ENCODE measurements at regions not wholly inside any gene's neighbourhood (a gene's known extent, or its start where the extent isn't known, plus 50 kb on each side); places are given as distances from the start of the nearest gene placed in this dataset.

GRCh38 chr3:80014576-80014975, 246.8 kb upstream of the ROBO1 start:
- DNase-seq, result no peak
- no peaks in the 10 kb centered on the region for H3K9me3 Mint-ChIP-seq
- no peaks in the 10 kb centered on the region for H3K4me1 Mint-ChIP-seq
- H3K27ac Mint-ChIP-seq, result no peak overlapping the region
- no peaks in the 10 kb centered on the region for H3K27me3 Mint-ChIP-seq
- no peaks in the 10 kb centered on the region for H3K36me3 Mint-ChIP-seq (ENCODE audit: low read depth)
- ChIA-PET CTCF (no interaction called here), POLR2A (no interaction called here)
- no peak overlapping the region for H3K4me3 Mint-ChIP-seq

- CTCF ChIA-PET, result no interaction called here
- DNase-seq, result no peak
- Mint-ChIP-seq H3K4me3 (no peak overlapping the region), H3K9me3 (no peaks in the 10 kb centered on the region), H3K36me3 (ENCODE audit: low read depth) (no peaks in the 10 kb centered on the region), H3K4me1 (no peaks in the 10 kb centered on the region), H3K27me3 (no peaks in the 10 kb centered on the region), H3K27ac (no peak overlapping the region)
- POLR2A ChIA-PET, result no interaction called here
Observed at GRCh38 chr3:80010021-80010571, 242.3 kb upstream of the ROBO1 start.

GRCh38 chr3:80007522-80007921, 239.7 kb upstream of the ROBO1 start:
- POLR2A ChIA-PET, result no interaction called here
- no peaks in the 10 kb centered on the region for H3K27me3 Mint-ChIP-seq
- CTCF ChIA-PET, result no interaction called here
- H3K9me3 Mint-ChIP-seq, result no peaks in the 10 kb centered on the region
- H3K36me3 Mint-ChIP-seq (ENCODE audit: low read depth), result no peaks in the 10 kb centered on the region
- no peak for DNase-seq
- H3K4me3 Mint-ChIP-seq, result no peak overlapping the region
- H3K27ac Mint-ChIP-seq, result no peak overlapping the region
- no peaks in the 10 kb centered on the region for H3K4me1 Mint-ChIP-seq

- Mint-ChIP-seq H3K4me3 (no peak overlapping the region), H3K4me1 (no peaks in the 10 kb centered on the region)
- POLR2A ChIA-PET, result no interaction called here
Observed at GRCh38 chr3:80006315-80006714, 238.5 kb upstream of the ROBO1 start.

GRCh38 chr3:80000022-80000421, 232.2 kb upstream of the ROBO1 start:
- CTCF ChIA-PET, result no interaction called here
- no peak overlapping the region for H3K4me3 Mint-ChIP-seq

More at GRCh38 chr3:80006315-80006714, 238.5 kb upstream of the ROBO1 start:
- H3K27ac Mint-ChIP-seq, result no peak overlapping the region
- H3K27me3 Mint-ChIP-seq, result no peaks in the 10 kb centered on the region
- DNase-seq, result no peak
- CTCF ChIA-PET, result no interaction called here
- no peaks in the 10 kb centered on the region for H3K9me3 Mint-ChIP-seq
- no peaks in the 10 kb centered on the region for H3K36me3 Mint-ChIP-seq (ENCODE audit: low read depth)

GRCh38 chr3:79994397-79994796, 226.6 kb upstream of the ROBO1 start:
- CTCF ChIA-PET, result no interaction called here

More at GRCh38 chr3:80000022-80000421, 232.2 kb upstream of the ROBO1 start:
- Mint-ChIP-seq H3K27me3 (no peaks in the 10 kb centered on the region), H3K27ac (no peak overlapping the region), H3K36me3 (ENCODE audit: low read depth) (no peaks in the 10 kb centered on the region), H3K4me1 (no peaks in the 10 kb centered on the region), H3K9me3 (peaks cover 6% of the 10 kb centered on the region)
- no peak for DNase-seq
- POLR2A ChIA-PET, result interaction anchor here (0.6 kb wide), 1 partner anchor 727 kb away, joined by 5 read pairs; no protein-coding TSS in a partner anchor

GRCh38 chr3:79986338-79986737, 218.5 kb upstream of the ROBO1 start:
- Mint-ChIP-seq H3K4me1 (no peaks in the 10 kb centered on the region), H3K27ac (no peak overlapping the region), H3K9me3 (peaks cover 7% of the 10 kb centered on the region), H3K4me3 (no peak overlapping the region), H3K36me3 (ENCODE audit: low read depth) (no peaks in the 10 kb centered on the region), H3K27me3 (no peaks in the 10 kb centered on the region)
- POLR2A ChIA-PET, result no interaction called here
- CTCF ChIA-PET, result interaction anchor here (0.6 kb wide), 1 partner anchor 669 kb away, joined by 3 read pairs; no protein-coding TSS in a partner anchor
- no peak for DNase-seq

More at GRCh38 chr3:79994397-79994796, 226.6 kb upstream of the ROBO1 start:
- no peak overlapping the region for H3K4me3 Mint-ChIP-seq
- no peak for DNase-seq
- H3K36me3 Mint-ChIP-seq (ENCODE audit: low read depth), result no peaks in the 10 kb centered on the region
- peaks cover 14% of the 10 kb centered on the region for H3K9me3 Mint-ChIP-seq
- H3K27me3 Mint-ChIP-seq, result no peaks in the 10 kb centered on the region
- H3K27ac Mint-ChIP-seq, result no peak overlapping the region
- no peaks in the 10 kb centered on the region for H3K4me1 Mint-ChIP-seq
- POLR2A ChIA-PET, result no interaction called here

GRCh38 chr3:79985816-79986215, 218.0 kb upstream of the ROBO1 start:
- Mint-ChIP-seq H3K4me3 (no peak overlapping the region), H3K27ac (no peak overlapping the region), H3K9me3 (peaks cover 7% of the 10 kb centered on the region), H3K27me3 (no peaks in the 10 kb centered on the region), H3K4me1 (no peaks in the 10 kb centered on the region), H3K36me3 (ENCODE audit: low read depth) (no peaks in the 10 kb centered on the region)
- DNase-seq, result no peak
- ChIA-PET POLR2A (no interaction called here), CTCF (interaction anchor here (0.6 kb wide), 1 partner anchor 669 kb away, joined by 3 read pairs; no protein-coding TSS in a partner anchor)

GRCh38 chr3:79983118-79983517, 215.3 kb upstream of the ROBO1 start:
- no peaks in the 10 kb centered on the region for H3K4me1 Mint-ChIP-seq
- H3K9me3 Mint-ChIP-seq, result peaks cover 5% of the 10 kb centered on the region

GRCh38 chr3:79979990-79980389, 212.2 kb upstream of the ROBO1 start:
- no peaks in the 10 kb centered on the region for H3K27me3 Mint-ChIP-seq
- ChIA-PET CTCF (no interaction called here), POLR2A (no interaction called here)
- peaks cover 6% of the 10 kb centered on the region for H3K9me3 Mint-ChIP-seq
- no peak for DNase-seq
- H3K27ac Mint-ChIP-seq, result no peak overlapping the region
- no peak overlapping the region for H3K4me3 Mint-ChIP-seq
- H3K4me1 Mint-ChIP-seq, result no peaks in the 10 kb centered on the region
- no peaks in the 10 kb centered on the region for H3K36me3 Mint-ChIP-seq (ENCODE audit: low read depth)

More at GRCh38 chr3:79983118-79983517, 215.3 kb upstream of the ROBO1 start:
- DNase-seq, result no peak
- ChIA-PET POLR2A (no interaction called here), CTCF (no interaction called here)
- Mint-ChIP-seq H3K27ac (no peak overlapping the region), H3K4me3 (no peak overlapping the region), H3K27me3 (no peaks in the 10 kb centered on the region), H3K36me3 (ENCODE audit: low read depth) (no peaks in the 10 kb centered on the region)

GRCh38 chr3:79976466-79976865, 208.7 kb upstream of the ROBO1 start:
- Mint-ChIP-seq H3K4me3 (no peak overlapping the region), H3K4me1 (no peaks in the 10 kb centered on the region)
- CTCF ChIA-PET, result interaction anchor here (1.0 kb wide), 1 partner anchor 19 kb away, joined by 4 read pairs; no protein-coding TSS in a partner anchor

GRCh38 chr3:79973917-79974595, 206.3 kb upstream of the ROBO1 start:
- CTCF ChIA-PET, result no interaction called here
- H3K4me1 Mint-ChIP-seq, result no peaks in the 10 kb centered on the region
- peaks cover 6% of the 10 kb centered on the region for H3K9me3 Mint-ChIP-seq
- no peak for DNase-seq
- POLR2A ChIA-PET, result no interaction called here
- no peaks in the 10 kb centered on the region for H3K36me3 Mint-ChIP-seq (ENCODE audit: low read depth)
- no peak overlapping the region for H3K27ac Mint-ChIP-seq
- H3K27me3 Mint-ChIP-seq, result no peaks in the 10 kb centered on the region
- no peak overlapping the region for H3K4me3 Mint-ChIP-seq

More at GRCh38 chr3:79976466-79976865, 208.7 kb upstream of the ROBO1 start:
- no peaks in the 10 kb centered on the region for H3K36me3 Mint-ChIP-seq (ENCODE audit: low read depth)
- H3K27me3 Mint-ChIP-seq, result no peaks in the 10 kb centered on the region
- DNase-seq, result no peak
- no peak overlapping the region for H3K27ac Mint-ChIP-seq
- H3K9me3 Mint-ChIP-seq, result peaks cover 6% of the 10 kb centered on the region
- POLR2A ChIA-PET, result no interaction called here

GRCh38 chr3:79973482-79973881, 205.7 kb upstream of the ROBO1 start:
- ChIA-PET POLR2A (no interaction called here), CTCF (no interaction called here)
- H3K36me3 Mint-ChIP-seq (ENCODE audit: low read depth), result no peaks in the 10 kb centered on the region
- no peaks in the 10 kb centered on the region for H3K4me1 Mint-ChIP-seq
- H3K4me3 Mint-ChIP-seq, result no peak overlapping the region
- H3K27ac Mint-ChIP-seq, result no peak overlapping the region
- no peaks in the 10 kb centered on the region for H3K27me3 Mint-ChIP-seq
- no peak for DNase-seq
- peaks cover 6% of the 10 kb centered on the region for H3K9me3 Mint-ChIP-seq

GRCh38 chr3:79968418-79968817, 200.6 kb upstream of the ROBO1 start:
- Mint-ChIP-seq H3K27me3 (no peaks in the 10 kb centered on the region), H3K4me3 (no peak overlapping the region), H3K36me3 (ENCODE audit: low read depth) (no peaks in the 10 kb centered on the region), H3K27ac (no peak overlapping the region), H3K4me1 (no peaks in the 10 kb centered on the region), H3K9me3 (peaks cover 3% of the 10 kb centered on the region)
- POLR2A ChIA-PET, result no interaction called here
- CTCF ChIA-PET, result no interaction called here
- no peak for DNase-seq

Measured in activated CD4-positive, alpha-beta T cell treated with anti-CD3 and anti-CD28 coated beads, Interleukin-2, amount 10 ng/mL, durations not matched to agents 7 days and 5 days (primary cell).